HL-60/S4 treated with phorbol 12-myristate 13-acetate at 8.2 ng/mL for 4 days and 3 days (cell line): ENCODE measurements at regions not wholly inside any gene's neighbourhood (a gene's known extent, or its start where the extent isn't known, plus 50 kb on each side); places are given as distances from the start of the nearest gene placed in this dataset.
"Not testable (repeated sequence)": the region's sequence is repeated elsewhere in the genome, so short reads cannot be mapped to it uniquely, and the experiment has no call there.

Experiments used
- in situ Hi-C: fragments of 300-500 bp; cut with MboI; formaldehyde crosslinking; loops from 2 replicates; pipeline ENCODE4 v1.15.0; 2022; ENCODE audit warnings: low sequenced_read_pairs

- in situ Hi-C loops: no loop called here
Observed at GRCh38 chr2:144941743-144942488, 422.0 kb upstream of the ZEB2 start.

- in situ Hi-C loops: no loop called here
Observed at GRCh38 chr2:144939590-144939989, 419.7 kb upstream of the ZEB2 start.

- in situ Hi-C loops: no loop called here
Observed at GRCh38 chr2:144937910-144938709, 418.2 kb upstream of the ZEB2 start.

GRCh38 chr2:144937066-144937465 is 417.1 kb upstream of the ZEB2 start:
- in situ Hi-C loops: no loop called here

- in situ Hi-C loops: no loop called here
Observed at GRCh38 chr2:144936442-144936841, 416.5 kb upstream of the ZEB2 start.

- in situ Hi-C loops: no loop called here
Observed at GRCh38 chr2:144935736-144936135, 415.8 kb upstream of the ZEB2 start.

GRCh38 chr2:144935191-144935590 is 415.3 kb upstream of the ZEB2 start:
- in situ Hi-C loops: no loop called here

GRCh38 chr2:144931960-144932359 is 412.0 kb upstream of the ZEB2 start:
- in situ Hi-C loops: no loop called here

GRCh38 chr2:144931480-144931879 is 411.6 kb upstream of the ZEB2 start:
- in situ Hi-C loops: no loop called here

GRCh38 chr2:144927429-144927828 is 407.5 kb upstream of the ZEB2 start:
- in situ Hi-C loops: no loop called here

GRCh38 chr2:144925886-144926285 is 406.0 kb upstream of the ZEB2 start:
- in situ Hi-C loops: no loop called here

- in situ Hi-C loops: no loop called here
Observed at GRCh38 chr2:144924827-144925226, 404.9 kb upstream of the ZEB2 start.

- in situ Hi-C loops: no loop called here
Observed at GRCh38 chr2:144922519-144922918, 402.6 kb upstream of the ZEB2 start.

GRCh38 chr2:144920755-144921530 is 401.0 kb upstream of the ZEB2 start:
- in situ Hi-C loops: no loop called here

- in situ Hi-C loops: no loop called here
Observed at GRCh38 chr2:144914622-144915318, 394.9 kb upstream of the ZEB2 start.

- in situ Hi-C loops: no loop called here
Observed at GRCh38 chr2:144914113-144914512, 394.2 kb upstream of the ZEB2 start.

GRCh38 chr2:144912206-144912605 is 392.3 kb upstream of the ZEB2 start:
- in situ Hi-C loops: no loop called here

GRCh38 chr2:144905956-144906355 is 386.0 kb upstream of the ZEB2 start:
- in situ Hi-C loops: no loop called here

GRCh38 chr2:144904612-144905011 is 384.7 kb upstream of the ZEB2 start:
- in situ Hi-C loops: no loop called here

- in situ Hi-C loops: not testable (repeated sequence)
Observed at GRCh38 chr2:144903045-144903444, 383.1 kb upstream of the ZEB2 start.

- in situ Hi-C loops: not testable (repeated sequence)
Observed at GRCh38 chr2:144901386-144901785, 381.5 kb upstream of the ZEB2 start.
